GM12878 (cell line): ENCODE measurements at regions not wholly inside any gene's neighbourhood (a gene's known extent, or its start where the extent isn't known, plus 50 kb on each side); places are given as distances from the start of the nearest gene placed in this dataset.

ENCODE experiments used
- REST ChIP-seq: IDR thresholded peaks from 2 replicates; pipeline ENCODE4 v1.6.1; 2012; ENCODE audit warnings: mild to moderate bottlenecking, low read depth, low read length
- SUPT20H ChIP-seq: IDR thresholded peaks from 2 replicates; pipeline ENCODE4 v1.6.1; 2011; ENCODE audit warnings: low read depth, mild to moderate bottlenecking, low read length, moderate library complexity, borderline replicate concordance; ENCODE audit not compliant: control insufficient read depth

- TF ChIP-seq REST, result no peak
- no peak for TF ChIP-seq SUPT20H
These were observed 66.2 kb upstream of the CTDP1 start for GRCh38 chr18:79613186-79613931.
